Psoas muscle (tissue), 7 donors: ENCODE measurements at regions not wholly inside any gene's neighbourhood (a gene's known extent, or its start where the extent isn't known, plus 50 kb on each side); places are given as distances from the start of the nearest gene placed in this dataset.

Experiments used
- ATAC-seq, 4 donors: fragments of 200-7000 bp; cut with Tn5 transposase; one replicate each; pipeline ENCODE4 v1.9.1; 2020; ENCODE audit warnings: moderate library complexity in 3 of 4, mild to moderate bottlenecking in 2 of 4
- DNase-seq, 2 donors: peaks; one replicate each; pipeline ENCODE4 v3.0.0-alpha.2; 2020
- H3K27ac ChIP-seq: fragments of 200-600 bp; one replicate; pipeline ENCODE4 v1.8.0; 2022
- H3K27me3 ChIP-seq, 3 donors: fragments of 200-600 bp in 1 of 3; one replicate each; pipeline versions ENCODE4 v1.6.1 to v1.8.0; 2013 to 2022; ENCODE audit warnings: low read length in 2 of 3, mild to moderate bottlenecking in 2 of 3, moderate library complexity in 1 of 3; ENCODE audit not compliant: insufficient read depth in 3 of 3
- H3K36me3 ChIP-seq, 2 donors: fragments of 200-600 bp in 1 of 2; one replicate each; pipeline versions ENCODE4 v1.6.1 to v1.8.0; 2013 to 2022; ENCODE audit warnings: low read depth in 1 of 2, mild to moderate bottlenecking in 1 of 2, moderate library complexity in 1 of 2; ENCODE audit not compliant: insufficient read depth in 1 of 2
- H3K4me1 ChIP-seq: fragments of 200-600 bp; one replicate; pipeline ENCODE4 v1.8.0; 2022
- H3K4me3 ChIP-seq: fragments of 200-600 bp; one replicate; pipeline ENCODE4 v1.8.0; 2022; ENCODE audit warnings: mild to moderate bottlenecking
- H3K9me3 ChIP-seq: fragments of 200-600 bp; one replicate; pipeline ENCODE4 v1.8.0; 2022
- CTCF ChIP-seq: fragments of 200-600 bp; IDR thresholded peaks from one replicate; pipeline ENCODE4 v1.8.0; 2022; ENCODE audit warnings: antibody characterized with exemption
- WGBS, 3 donors: extraction: QIAGEN DNeasy Blood & Tissue Kit; methylation state at CpG; one replicate each; pipeline versions ENCODE4 v1.1.6 to v1.1.7; 2013; 5-methylcytosine and 5-hydroxymethylcytosine counted together
- intact Hi-C, 2 donors: fragments of 100-400 bp; cut with DNase I; formaldehyde crosslinking; loops; one replicate each; pipeline versions ENCODE4 v1.11.0 to v1.14.2; 2022
- donor health status: healthy with polysubstance abuse.
- donor health status: DM: no; HTN: no; CAD: no; lungs with moderate emphysema.
- donor health status: Bipolar disorder and iron deficiency.
- donor health status: healthy.
- donor health status: DM: yes; HTN: yes; CAD: no.
- donor health status: DM: no; HTN: no; CAD: no.
- donor health status: DM: yes; HTN: yes; CAD: no.

- H3K27me3 ChIP-seq, result no peaks in the 10 kb centered on the region
- no peak overlapping the region for H3K27ac ChIP-seq
- H3K4me3 ChIP-seq, result no peak overlapping the region
- no peak for DNase-seq
- H3K4me1 ChIP-seq, result no peaks in the 10 kb centered on the region
- WGBS, 3 donors, result 54 to 64% (median 60%) methylated on average over 1 of the region's 1 CpG
- intact Hi-C loops, result no loop called here
- no peak for TF ChIP-seq CTCF
- no peaks in the 10 kb centered on the region for H3K9me3 ChIP-seq
- no peaks in the 10 kb centered on the region for H3K36me3 ChIP-seq
- no peak for ATAC-seq
Measured at GRCh38 chr21:21624674-21625073, 626.5 kb downstream of the NCAM2 start.

- no peaks in the 10 kb centered on the region for H3K27me3 ChIP-seq
- no peaks in the 10 kb centered on the region for H3K9me3 ChIP-seq
- H3K27ac ChIP-seq, result no peak overlapping the region
- no peak overlapping the region for H3K4me3 ChIP-seq
- TF ChIP-seq CTCF, result no peak
- no peaks in the 10 kb centered on the region for H3K36me3 ChIP-seq
- DNase-seq, result peak in 1 of 2 donors; percentile 46
- no peak for ATAC-seq
- WGBS, 3 donors, result 51 to 68% (median 61%) methylated on average over 5 of the region's 5 CpGs
- intact Hi-C loops, result no loop called here
- H3K4me1 ChIP-seq, result no peaks in the 10 kb centered on the region
Measured at GRCh38 chr21:21631961-21632360, 633.8 kb downstream of the NCAM2 start.

- Histone ChIP-seq H3K27ac (no peak overlapping the region), H3K4me3 (no peak overlapping the region), H3K27me3 (no peaks in the 10 kb centered on the region), H3K9me3 (no peaks in the 10 kb centered on the region), H3K4me1 (no peaks in the 10 kb centered on the region), H3K36me3 (no peaks in the 10 kb centered on the region)
- intact Hi-C loops, result no loop called here
- ATAC-seq, result no peak
- no peak for TF ChIP-seq CTCF
- DNase-seq, result no peak
- 93 to 95% (median 94%) methylated on average over 2 of the region's 2 CpGs for WGBS, 3 donors
Measured at GRCh38 chr21:21632926-21633325, 634.7 kb downstream of the NCAM2 start.

- ATAC-seq (no peak), DNase-seq (no peak)
- intact Hi-C loops, result no loop called here
- WGBS, 3 donors, result 22 to 27% (median 23%) methylated on average over 1 of the region's 1 CpG
- no peak overlapping the region for H3K4me3 ChIP-seq
- no peaks in the 10 kb centered on the region for H3K4me1 ChIP-seq
- no peak overlapping the region for H3K27ac ChIP-seq
- no peaks in the 10 kb centered on the region for H3K27me3 ChIP-seq
- no peaks in the 10 kb centered on the region for H3K36me3 ChIP-seq
- no peaks in the 10 kb centered on the region for H3K9me3 ChIP-seq
- TF ChIP-seq CTCF, result no peak
Measured at GRCh38 chr21:21661741-21662140, 663.5 kb downstream of the NCAM2 start.

- no peak overlapping the region for H3K4me3 ChIP-seq
- H3K27me3 ChIP-seq, result no peaks in the 10 kb centered on the region
- intact Hi-C loops, result no loop called here
- no peak overlapping the region for H3K27ac ChIP-seq
- ATAC-seq (no peak), DNase-seq (no peak)
- H3K9me3 ChIP-seq, result no peaks in the 10 kb centered on the region
- no peaks in the 10 kb centered on the region for H3K4me1 ChIP-seq
- H3K36me3 ChIP-seq, result no peaks in the 10 kb centered on the region
- TF ChIP-seq CTCF, result no peak
- 27 to 30% (median 30%) methylated on average over 1 of the region's 1 CpG for WGBS, 3 donors
Measured at GRCh38 chr21:21662776-21663175, 664.6 kb downstream of the NCAM2 start.
